IPS DF 4.7 (cell line): ENCODE measurements at regions not wholly inside any gene's neighbourhood (a gene's known extent, or its start where the extent isn't known, plus 50 kb on each side); places are given as distances from the start of the nearest gene placed in this dataset.
"Not testable (repeated sequence)": the region's sequence is repeated elsewhere in the genome, so short reads cannot be mapped to it uniquely, and the experiment has no call there.

Experiments
- DNase-seq: peaks from one replicate; pipeline ENCODE4 v3.0.0-alpha.2; 2013; ENCODE audit warnings: low spot score; ENCODE audit errors: extremely low read depth

- DNase-seq: no peak
Measured at GRCh38 chr3:153437666-153438065, 275.6 kb downstream of the RAP2B start.

DNA sequence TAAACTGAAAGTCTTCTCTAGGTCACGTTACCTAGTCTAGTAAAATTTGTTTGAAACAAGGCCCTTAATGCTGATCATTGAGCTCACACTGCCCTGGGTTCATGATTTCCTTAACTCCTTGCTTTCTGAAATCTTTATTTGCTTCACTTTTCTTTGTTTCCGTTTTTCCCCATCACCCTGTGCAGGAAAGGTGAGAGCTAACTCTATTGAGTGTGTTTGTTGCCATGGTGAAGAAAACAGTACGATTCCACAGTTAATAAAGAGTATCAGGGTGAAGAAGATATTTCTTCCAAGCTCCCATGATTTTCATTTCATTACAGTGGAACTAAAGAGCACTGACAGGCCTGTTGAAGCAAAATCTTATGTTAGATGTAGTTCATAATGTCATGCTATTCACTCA, 276.2 kb downstream of the RAP2B start:
- DNase-seq: no peak

- no peak for DNase-seq
Measured at GRCh38 chr3:153439780-153440179, 277.8 kb downstream of the RAP2B start.

DNA sequence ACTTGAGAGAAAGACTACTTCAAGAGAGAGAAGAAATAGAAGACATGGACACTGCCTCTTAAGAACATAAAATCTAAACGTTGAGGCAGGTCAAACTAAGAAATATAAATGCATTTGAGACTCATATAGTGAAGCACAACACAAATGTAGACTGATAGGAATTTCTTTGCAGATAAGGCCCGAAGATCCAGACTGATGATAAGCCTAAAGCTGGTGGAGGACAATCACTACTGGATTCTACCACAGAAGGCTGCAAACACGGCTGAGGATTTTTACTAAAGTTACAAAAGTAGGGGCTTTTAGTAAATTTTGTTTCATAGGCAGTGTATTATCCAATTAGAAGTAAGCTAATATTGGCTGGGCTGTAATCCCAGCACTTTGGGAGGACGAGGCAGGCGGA, 278.3 kb downstream of the RAP2B start:
- DNase-seq: no peak

GRCh38 chr3:153442386-153442785, 280.4 kb downstream of the RAP2B start:
- no peak for DNase-seq

- no peak for DNase-seq
Measured at GRCh38 chr3:153442799-153443487, 280.9 kb downstream of the RAP2B start.

DNA sequence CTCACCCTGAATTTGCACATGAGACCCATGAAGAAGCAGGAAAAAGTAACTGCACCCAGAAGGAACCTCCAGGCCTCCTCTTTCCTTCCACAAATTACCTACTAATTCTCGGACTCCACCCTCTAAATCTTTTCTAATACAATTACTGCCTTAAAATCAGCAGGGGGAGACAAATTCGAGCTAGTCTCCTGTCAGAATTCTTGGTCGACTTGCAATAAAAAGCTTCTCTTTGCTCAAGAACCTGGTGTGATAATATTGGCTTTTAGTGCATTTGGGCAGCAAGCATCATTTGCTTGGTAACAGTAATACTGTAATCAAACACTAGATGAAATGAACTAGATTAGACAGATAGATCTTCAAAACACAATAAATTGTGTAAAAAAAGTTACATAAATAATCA, 281.9 kb downstream of the RAP2B start:
- no peak for DNase-seq

- no peak for DNase-seq
Measured at GRCh38 chr3:153445817-153446216, 283.8 kb downstream of the RAP2B start.

DNA sequence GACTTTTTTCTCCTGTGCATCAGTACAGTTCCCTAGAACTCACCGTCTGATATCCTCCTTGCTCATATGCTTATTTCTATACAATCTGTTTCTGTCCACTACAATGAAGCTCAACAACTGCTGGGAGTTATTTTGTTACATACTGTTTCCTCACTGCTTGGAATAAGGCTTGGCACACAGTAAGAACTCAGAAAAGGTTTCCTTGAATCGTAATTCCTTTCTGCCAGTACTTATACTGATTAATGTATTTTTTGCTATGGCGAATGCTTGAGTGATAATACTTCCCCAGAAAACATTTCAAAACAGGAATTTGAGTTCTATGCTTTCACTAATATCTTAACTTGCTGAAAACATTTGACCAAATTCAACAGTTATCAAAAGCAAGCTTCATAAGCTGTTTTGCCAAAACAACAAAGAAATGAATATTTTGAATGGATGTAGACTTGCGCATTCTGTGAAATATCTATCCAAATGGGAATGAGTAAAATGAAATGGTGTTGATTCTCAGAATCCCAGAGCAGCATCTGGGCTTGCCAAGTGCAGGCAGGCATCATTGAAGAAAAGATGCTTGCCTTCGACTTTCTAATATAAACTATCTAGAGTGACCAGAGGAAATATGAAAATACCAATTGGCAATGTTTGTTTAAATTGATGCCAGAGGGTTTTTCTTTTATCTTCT, 286.3 kb downstream of the RAP2B start:
- no peak for DNase-seq

GRCh38 chr3:153456833-153457545, 295.0 kb downstream of the RAP2B start:
- no peak for DNase-seq

DNA sequence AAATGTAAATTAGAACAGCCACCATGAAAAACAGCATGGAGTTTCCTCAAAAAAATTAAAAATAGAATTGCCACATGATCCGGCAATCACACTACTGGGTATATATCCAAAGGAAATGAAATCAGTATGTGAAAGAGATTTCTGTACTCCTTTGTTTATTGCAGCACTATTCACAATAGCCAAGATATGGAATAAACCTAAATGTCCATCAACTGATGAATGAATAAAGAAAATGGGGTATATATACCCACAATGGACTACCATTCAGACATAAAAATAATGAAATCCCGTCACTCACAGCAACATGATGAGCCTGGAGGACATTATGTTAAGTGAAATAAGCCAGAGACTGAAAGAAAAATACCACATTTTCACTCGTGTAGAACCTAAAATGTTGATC, 296.9 kb downstream of the RAP2B start:
- no peak for DNase-seq

- DNase-seq: no peak
Measured at GRCh38 chr3:153462545-153462944, 300.5 kb downstream of the RAP2B start.

DNA sequence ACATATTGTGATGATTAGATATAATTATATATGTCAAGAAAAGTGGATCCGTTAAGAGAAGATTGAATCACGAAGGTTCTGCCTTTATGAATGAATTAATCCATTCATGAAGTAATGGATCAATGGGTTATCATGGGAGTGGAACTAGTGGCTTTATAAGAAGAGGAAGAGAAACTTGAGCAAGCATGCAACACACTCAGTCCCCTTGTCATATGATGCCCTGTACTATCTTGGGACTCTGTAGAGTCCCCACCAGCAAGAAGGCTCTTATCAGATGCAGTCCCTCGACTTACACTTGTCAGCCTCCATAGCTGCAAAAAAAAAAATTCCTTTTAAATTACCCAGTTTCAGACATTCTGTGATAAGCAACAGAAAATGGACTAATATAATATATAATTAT, 301.9 kb downstream of the RAP2B start:
- no peak for DNase-seq

DNA sequence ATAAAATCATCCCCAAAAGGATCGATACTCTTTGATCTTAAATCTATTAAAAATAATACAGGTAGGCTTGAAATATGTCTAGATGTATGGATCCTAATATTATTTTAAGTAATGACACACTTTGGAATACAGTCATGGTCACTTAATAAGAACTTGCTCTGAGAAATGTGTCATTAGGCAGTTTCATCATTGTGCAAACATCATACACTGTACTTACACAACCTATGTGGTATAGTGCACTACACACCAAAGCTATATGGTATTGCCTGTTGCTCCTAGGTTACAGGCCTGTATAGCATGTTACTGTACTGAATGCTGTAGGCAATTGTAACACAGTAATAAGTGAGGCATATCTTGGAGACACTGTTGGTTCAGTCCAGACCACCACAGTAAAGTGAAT, 307.1 kb downstream of the RAP2B start:
- no peak for DNase-seq

DNA sequence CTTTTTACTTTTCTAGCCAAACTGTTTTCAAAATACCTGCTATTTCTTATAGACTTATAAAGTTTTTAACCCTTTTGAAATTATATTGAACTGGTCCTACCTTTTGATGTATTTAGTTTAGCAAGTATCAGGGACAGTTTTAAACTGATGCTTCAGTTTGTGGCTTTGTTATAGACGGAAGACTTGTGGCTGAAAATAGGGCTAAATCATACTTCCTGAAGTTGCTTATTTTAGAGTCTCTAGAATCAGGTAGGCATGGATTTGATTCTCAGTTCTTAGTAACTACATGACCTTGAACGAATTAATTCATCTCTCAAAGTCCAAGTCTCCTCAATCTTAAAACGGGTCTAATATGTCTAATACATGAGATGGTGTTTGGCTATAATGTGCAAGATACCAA, 322.8 kb downstream of the RAP2B start:
- DNase-seq: no peak

GRCh38 chr3:153495422-153495821, 333.4 kb downstream of the RAP2B start:
- DNase-seq: no peak

- no peak for DNase-seq
Measured at GRCh38 chr3:153502682-153503081, 340.7 kb downstream of the RAP2B start.

- DNase-seq: no peak
Measured at GRCh38 chr3:153503873-153504272, 341.8 kb downstream of the RAP2B start.

DNA sequence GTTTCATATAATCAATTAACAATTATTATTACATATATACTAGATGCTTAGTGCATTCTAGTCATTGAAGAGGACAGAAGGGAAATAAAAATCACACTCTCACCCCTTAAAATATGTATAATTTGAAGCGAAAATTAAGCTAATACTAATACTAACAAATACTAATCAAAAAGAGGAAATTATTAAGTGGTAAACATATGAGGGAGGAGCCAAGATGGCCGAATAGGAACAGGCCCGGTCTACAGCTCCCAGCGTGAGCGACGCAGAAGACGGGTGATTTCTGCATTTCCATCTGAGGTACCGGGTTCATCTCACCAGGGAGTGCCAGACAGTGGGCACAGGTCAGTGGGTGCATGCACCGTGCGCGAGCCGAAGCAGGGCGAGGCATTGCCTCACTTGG, 344.2 kb downstream of the RAP2B start:
- DNase-seq: not testable (repeated sequence)

DNA sequence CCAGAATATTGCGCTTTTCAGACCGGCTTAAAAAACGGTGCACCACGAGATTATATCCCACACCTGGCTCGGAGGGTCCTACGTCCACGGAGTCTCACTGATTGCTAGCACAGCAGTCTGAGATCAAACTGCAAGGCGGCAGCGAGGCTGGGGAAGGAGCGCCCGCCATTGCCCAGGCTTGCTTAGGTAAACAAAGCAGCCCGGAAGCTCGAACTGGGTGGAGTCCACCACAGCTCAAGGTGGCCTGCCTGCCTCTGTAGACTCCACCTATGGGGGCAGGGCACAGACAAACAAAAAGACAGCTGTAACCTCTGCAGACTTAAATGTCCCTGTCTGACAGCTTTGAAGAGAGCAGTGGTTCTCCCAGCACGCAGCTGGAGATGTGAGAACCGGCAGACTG, 344.7 kb downstream of the RAP2B start:
- DNase-seq: not testable (repeated sequence)

- peak; percentile 22 for DNase-seq
Measured at GRCh38 chr3:153513236-153513635, 351.2 kb downstream of the RAP2B start.

- DNase-seq: no peak
Measured at GRCh38 chr3:153528473-153528872, 366.4 kb downstream of the RAP2B start.

- no peak for DNase-seq
Measured at GRCh38 chr3:153539263-153539662, 377.2 kb downstream of the RAP2B start.
